ENCODE measurements at regions not wholly inside any gene's neighbourhood (a gene's known extent, or its start where the extent isn't known, plus 50 kb on each side); places are given as distances from the start of the nearest gene placed in this dataset.

DNA sequence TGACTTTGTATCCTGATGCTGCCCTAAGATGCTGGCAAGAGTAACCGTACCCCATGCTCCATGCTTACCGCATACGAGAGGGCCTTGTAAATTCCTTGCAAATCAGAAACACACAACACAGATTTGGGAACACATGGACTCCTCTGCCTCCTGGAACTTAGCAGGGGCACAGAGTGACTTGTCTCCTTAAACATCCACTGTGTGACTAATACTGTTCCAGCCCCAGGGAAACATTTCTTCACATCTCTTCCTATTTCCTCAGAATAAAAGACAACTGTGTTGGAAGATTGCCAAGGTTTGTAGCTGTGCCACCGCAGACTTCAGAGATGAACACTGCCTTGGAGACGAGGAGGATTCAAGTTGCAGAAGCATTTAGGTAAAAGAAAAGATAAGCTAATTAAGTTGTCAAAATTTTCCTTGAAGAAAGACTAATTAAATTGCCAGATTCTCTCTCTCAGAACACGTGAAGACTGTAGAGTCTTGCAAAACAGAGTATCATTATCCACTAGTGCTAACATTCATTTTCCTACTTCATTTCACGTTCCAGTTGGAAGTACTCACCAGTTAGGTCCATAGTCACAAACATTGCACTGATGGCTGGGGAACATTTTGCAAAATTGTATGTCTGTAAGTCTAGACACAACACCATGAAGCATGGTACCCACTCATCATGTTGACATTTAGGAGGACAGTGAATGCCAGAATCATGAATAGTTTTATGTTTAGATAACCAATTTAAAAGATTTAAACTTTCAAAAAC is 188.8 kb downstream of the TSN start:
- intact Hi-C loops (cut with DNase I): no loop called here
- no peak for DNase-seq (ENCODE audit: low spot score)
- peak; percentile 52 for ATAC-seq

DNA sequence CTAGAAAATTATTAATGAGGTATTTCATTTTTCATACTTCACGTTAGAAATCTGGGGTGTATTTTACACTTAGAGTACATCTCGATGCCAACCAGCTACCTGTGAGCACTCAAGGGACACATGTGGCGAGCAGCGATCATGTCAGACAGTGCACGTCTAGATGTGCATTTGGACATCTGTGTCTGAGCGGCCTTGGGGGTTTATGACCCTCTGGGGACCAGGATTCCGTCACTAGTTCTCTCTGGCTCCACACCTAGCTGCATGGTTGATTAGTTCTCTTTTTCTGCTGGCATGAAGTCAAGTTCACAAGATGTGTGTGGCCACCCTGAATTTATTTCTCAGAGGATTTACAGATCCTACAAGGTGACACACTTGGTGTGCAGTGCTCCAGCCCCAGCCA is 192.2 kb downstream of the TSN start:
- intact Hi-C loops (cut with DNase I): no loop called here
- ATAC-seq: no peak
- DNase-seq (ENCODE audit: low spot score): no peak

DNA sequence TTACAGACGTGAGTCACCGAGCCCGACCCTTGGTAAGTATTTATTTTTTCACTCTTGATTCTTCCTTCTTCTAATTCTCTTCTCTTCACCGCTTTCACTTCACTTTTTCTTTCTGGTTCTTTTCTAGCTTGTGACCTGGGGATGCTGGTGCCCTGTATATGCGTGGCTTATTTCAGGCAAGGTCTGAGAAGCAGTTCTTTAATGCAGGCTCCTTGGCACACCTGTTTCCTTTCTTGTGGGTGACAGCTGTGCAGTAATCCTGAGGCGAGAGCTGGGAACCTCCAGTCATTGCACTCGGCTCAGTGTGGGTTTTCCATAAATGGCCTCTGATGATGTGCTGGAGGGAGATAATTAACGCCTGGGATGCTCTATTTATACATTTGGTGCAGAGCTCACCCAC is 193.8 kb downstream of the TSN start:
- intact Hi-C loops (cut with DNase I): no loop called here
- no peak for ATAC-seq

DNA sequence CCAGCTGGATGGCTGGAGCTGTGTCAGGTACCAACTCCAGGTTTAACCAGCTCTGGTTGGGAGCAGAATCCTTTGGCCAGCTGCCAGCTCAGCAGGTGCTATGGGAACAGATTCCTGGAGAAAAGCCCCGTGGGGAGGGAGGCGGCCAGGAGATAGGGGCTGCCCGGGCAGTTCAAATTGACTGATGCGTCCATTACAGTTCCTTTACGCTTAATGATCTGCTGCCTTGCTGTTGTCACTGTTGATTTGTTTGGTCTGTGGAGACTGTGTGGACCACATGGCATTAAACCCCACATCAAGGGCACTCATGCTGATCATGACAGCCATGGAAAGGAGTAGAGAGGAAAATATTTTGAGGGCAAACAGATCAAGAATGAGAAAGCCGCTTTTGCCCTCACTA is 200.0 kb downstream of the TSN start:
- DNase-seq (ENCODE audit: low spot score) (no peak), ATAC-seq (no peak)
- intact Hi-C loops (cut with DNase I): no loop called here

More for the DNA sequence above, 193.8 kb downstream of the TSN start:
- DNase-seq (ENCODE audit: low spot score): no peak

DNA sequence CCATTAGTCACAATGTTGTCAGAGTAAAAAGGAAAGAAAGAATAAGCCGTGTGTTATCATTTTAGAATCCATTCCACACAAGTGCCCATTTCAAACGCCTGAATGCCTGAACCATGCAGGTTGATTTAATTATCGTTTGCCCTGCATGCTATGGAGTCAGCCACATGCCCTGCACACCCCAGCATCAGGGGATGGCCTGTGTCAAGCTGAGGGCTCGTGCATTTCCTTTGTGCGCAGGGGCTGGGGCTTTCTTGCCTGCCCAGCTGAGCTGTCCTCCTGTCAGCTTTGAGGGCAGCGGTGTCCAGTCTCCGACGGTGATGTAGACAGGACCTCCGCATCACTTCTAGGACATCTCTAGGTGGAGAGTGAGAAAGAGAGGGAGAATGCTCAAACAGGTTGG is 200.4 kb downstream of the TSN start:
- no peak for DNase-seq (ENCODE audit: low spot score)
- intact Hi-C loops (cut with DNase I): no loop called here
- no peak for ATAC-seq

DNA sequence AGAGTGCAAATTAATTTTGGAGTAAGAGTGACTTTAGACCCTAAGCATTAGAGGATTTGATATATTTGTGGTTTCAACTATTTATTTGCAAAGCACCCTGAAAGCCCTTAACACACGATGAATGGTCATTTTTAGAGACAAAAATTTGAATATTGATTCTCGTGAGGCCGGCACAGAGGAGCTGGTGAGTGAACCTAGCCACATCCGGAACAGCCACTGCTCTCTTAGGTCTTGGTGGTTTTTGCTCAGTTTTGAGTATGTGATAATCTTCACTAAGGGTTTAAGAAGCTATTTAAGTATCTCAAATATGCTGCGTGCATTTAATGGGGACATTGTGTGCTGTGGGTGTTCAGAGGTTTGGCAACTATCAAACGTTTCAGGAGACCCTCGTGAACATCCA is 204.8 kb downstream of the TSN start:
- ATAC-seq: no peak
- no peak for DNase-seq (ENCODE audit: low spot score)
- intact Hi-C loops (cut with DNase I): no loop called here

DNA sequence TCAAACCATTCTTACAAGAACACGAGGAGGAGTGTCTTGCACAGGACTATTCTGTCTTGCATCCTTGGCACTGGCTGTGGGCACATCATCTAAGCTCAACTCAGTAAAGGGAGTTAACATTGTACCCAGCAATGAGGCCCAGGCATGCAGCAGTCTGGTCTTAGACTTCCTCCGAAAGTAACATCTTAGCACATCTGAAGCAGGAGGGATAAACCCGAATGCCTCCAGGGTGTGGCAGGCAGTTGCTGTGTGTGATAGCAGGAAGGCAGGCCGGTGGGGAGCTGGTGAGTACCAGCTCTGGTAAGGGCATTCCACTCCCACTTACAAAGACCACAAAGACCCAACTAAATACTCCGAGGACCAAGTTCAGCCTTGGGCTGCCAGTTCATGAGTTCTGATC is 206.3 kb downstream of the TSN start:
- intact Hi-C loops (cut with DNase I): no loop called here
- ATAC-seq (no peak), DNase-seq (ENCODE audit: low spot score) (no peak)

DNA sequence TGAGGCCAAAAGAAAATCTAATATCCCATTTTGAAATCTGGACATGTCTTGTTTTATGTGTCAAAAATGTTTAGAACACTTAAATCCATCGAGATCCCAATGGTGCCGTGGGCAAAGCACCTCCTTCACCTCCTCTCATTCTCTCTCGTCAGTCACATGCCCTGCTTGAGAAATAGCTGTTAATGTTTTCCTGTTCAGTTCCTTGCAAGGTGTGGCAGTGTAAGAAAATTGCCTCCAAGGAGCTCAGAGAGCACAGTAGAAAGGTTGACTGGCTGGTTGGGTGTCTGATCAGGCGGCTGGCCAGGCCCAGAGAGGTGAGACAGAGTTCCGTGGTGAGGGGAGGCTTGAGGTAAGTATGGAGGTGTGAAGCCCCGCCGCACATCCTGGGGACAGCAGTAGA is 210.2 kb downstream of the TSN start:
- DNase-seq (ENCODE audit: low spot score) (no peak), ATAC-seq (no peak)
- intact Hi-C loops (cut with DNase I): no loop called here

DNA sequence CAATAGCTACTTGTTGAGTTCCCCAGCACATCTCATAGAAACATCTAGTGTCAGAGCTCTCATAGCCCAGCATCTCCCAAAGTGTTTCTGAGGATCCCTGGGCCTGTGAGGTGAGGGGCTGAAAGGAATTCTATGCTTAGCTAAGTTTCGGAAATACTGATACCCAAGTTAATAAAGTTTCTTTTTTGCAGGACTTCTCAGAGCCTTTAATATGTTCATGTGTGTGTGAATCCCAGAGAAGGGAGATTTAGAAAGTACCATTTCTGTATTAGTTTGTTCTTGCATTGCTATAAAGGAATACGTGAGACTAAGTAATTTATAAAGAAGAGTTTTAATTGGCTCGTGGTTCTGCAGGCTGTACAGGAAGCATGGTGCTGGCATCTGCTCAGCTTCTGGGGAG is 211.2 kb downstream of the TSN start:
- intact Hi-C loops (cut with DNase I): no loop called here
- no peak for DNase-seq (ENCODE audit: low spot score)
- no peak for ATAC-seq

DNA sequence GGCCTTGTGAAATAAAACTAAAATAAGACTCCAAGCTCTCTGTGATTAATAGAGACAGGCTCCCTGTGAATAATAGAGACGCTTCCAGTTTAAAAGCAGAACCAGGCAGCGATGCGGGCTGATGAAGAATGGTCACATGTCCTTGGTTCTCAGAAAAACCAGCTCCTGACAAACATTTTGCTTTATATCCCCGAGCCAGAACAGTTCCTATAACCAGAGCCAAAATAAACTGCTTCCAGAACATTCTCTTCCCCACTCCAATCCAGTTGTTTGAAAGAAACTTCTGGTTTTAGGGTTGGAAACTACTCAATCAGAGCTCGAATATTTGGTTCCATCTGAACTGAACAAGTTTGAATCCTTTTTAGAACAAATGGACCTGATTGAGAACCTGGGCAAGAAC is 213.7 kb downstream of the TSN start:
- intact Hi-C loops (cut with DNase I): no loop called here

DNA sequence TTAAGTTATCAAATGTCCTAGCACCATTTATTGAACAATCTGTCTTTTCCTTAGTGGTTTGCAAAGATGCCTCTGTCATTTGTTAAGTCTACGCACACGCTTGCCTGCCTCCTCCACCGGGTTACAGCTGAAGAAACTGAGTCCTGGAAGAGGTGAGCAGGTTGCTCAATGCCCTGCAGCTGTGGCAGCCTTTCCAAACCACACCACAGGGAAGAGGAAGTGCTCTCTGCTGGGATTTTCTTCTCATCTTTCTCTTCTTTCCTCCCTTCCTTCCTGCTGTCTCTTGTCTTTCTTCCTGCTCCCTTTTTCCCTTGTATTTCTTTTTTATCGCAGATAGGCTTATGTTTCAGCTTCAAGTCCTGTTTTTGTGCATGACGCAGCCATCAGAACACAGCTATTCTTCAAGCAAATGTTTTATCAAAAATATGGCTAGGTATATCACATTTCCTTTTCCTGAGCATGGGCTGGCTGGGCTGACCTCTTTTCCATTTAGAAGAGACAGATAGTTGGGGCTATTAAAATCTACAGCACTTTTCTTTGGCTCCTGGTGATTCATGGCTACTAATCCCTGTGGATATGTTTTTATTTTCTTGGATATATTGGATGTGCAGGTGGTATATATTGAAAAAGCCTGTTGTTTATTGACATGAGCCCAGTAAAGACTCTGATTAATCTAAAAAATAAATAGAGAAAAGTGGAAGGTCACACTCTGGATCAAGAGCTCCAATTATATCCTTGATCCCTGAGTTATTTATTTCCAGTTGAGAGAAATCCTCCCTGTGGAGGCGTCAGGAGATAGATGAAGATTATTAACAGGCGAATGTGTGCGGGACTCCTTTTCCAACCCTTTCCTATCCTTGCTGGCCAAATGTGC is 214.6 kb downstream of the TSN start:
- peak; percentile 80 for ATAC-seq
- intact Hi-C loops (cut with DNase I): no loop called here

More for the DNA sequence above, 213.7 kb downstream of the TSN start:
- DNase-seq (ENCODE audit: low spot score): no peak
- ATAC-seq: peak; percentile 96

DNA sequence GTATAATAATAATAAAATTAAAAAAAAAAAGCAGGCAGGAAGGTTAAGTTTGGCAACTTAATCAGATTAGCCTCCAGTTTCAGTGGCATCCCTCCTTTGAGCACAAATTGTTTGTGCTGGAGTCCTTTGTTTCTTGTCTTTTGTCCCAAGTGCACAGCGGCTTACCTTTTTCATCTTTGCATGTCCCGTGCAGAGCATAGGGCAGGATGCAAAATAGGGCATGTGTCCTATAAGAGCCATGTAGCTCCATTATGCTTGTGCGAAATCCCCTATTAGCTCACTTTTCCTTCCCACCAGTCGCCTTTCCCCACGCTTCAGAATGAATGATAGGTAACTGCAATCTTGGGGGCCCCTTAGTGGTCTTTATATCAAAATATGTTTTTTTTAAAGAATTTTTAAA is 216.8 kb downstream of the TSN start:
- no peak for ATAC-seq
- DNase-seq (ENCODE audit: low spot score): no peak
- intact Hi-C loops (cut with DNase I): no loop called here

More for the DNA sequence above, 214.6 kb downstream of the TSN start:
- no peak for DNase-seq (ENCODE audit: low spot score)

DNA sequence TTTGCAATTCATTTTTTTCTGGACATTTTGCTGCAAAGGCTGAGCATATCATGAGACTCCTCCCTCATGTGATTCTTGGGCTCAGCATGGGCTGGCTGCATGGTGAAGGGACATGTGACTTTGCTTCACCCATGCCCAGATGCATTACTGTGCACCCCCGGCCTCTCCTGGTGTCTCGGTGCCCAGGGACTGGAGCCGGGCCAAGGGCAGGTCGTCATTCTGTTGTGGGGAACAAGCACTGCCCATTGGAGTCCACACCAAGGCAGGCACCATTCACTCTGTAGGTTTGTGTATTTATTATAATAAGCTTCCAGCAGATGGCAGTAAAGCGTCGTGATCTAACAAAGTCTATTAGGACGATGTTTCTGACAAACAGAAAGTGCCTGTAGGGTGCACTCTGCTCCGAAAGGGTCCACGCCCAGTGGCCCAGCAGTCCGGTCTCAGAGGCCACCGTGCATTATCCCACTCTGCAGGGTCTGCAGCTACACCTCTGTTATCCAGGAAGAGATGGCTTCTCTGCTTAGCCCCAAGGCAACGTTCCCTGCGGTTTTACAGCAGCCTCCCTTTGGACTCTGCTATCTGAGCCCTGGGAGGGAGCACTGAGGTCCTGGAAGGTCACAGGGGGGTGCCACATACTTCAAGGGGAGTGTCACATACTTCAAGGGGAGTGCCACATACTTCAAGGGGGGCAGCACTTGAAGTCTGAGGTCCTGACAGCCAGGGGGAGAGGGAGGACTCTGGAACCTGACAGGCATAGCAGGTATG is 219.6 kb downstream of the TSN start:
- intact Hi-C loops (cut with DNase I): no loop called here
- ATAC-seq: peak; percentile 94
- DNase-seq (ENCODE audit: low spot score): peak; percentile 63

DNA sequence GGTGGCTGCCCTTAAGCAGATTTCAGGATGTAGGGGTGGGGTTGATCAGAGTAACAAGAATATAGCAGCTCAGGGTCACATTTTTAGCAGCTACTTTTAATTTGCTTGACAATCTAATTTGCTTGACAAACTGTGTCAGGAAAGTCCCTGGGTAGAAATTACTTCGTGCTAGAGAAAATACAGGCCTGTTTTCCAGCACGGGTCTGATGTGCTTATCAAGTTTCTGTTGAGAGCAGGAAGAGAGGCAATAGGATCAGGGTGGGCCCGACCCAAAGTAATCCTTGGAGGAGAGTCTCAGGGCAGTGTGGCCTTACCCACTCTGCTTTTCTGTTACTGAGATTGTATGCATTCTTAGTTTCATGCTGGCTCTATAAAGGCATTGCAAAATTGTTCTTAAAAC is 221.5 kb downstream of the TSN start:
- ATAC-seq: no peak
- intact Hi-C loops (cut with DNase I): no loop called here
- DNase-seq (ENCODE audit: low spot score): no peak

DNA sequence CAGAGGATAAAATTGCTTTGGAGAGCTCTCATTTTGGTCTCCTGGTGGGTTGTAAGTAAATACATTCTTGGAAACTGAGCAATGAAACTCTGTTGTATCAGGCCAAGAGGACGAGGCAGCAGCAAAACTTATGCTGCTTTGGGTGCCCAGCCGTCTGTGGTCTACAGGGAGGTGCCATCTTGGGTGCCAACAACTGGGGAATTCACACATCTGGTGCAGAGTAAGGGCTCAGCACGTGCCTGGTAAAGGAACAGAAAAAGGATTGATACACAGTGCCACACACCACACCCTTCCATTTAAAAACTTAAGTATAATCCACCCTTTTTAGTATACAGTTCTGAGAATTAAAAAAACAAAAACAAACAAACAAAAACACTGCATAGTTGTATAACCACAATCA is 221.9 kb downstream of the TSN start:
- ATAC-seq (no peak), DNase-seq (ENCODE audit: low spot score) (no peak)
- intact Hi-C loops (cut with DNase I): no loop called here

DNA sequence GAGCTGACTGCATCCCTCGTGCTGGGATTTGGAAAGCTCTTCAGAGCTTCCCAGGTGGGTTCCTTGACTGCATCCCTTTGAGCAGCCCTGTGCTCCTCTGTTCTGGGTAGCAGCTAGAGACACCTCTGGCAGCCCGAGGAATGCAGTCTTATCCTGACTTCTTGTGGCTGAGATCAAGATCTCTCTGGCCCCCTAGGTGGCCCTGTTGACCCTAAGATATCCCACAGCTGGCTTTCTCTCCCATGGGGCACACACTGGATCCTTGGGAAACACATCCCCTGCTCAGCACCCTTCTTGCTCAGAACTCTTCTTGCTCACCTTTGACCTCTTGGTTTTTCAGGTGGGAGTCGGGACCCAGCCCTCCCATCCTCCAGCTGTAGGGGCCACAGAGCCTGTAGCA is 237.2 kb downstream of the TSN start:
- DNase-seq (ENCODE audit: low spot score) (no peak), ATAC-seq (no peak)

DNA sequence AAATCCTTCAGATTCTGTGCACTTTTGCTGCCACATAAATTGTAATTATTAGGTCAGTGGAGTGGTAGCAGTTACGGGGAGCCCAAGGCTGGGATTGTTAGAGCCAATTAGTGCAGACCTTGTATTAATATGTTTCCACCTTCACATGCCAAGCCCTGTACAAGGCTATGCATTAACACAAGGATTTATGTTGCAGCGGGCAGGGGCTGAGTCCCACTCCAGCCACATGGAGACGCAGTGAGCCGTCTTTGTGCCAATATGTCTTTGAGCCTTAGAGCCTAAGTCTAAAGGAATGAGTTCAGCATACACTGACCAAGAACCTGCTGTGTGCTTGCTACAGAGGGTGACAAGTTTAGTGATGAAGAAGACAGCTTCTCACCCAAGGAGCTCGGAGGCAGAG is 238.2 kb downstream of the TSN start:
- intact Hi-C loops (cut with DNase I): no loop called here
- ATAC-seq (no peak), DNase-seq (ENCODE audit: low spot score) (no peak)

More for the DNA sequence above, 237.2 kb downstream of the TSN start:
- intact Hi-C loops (cut with DNase I): no loop called here

DNA sequence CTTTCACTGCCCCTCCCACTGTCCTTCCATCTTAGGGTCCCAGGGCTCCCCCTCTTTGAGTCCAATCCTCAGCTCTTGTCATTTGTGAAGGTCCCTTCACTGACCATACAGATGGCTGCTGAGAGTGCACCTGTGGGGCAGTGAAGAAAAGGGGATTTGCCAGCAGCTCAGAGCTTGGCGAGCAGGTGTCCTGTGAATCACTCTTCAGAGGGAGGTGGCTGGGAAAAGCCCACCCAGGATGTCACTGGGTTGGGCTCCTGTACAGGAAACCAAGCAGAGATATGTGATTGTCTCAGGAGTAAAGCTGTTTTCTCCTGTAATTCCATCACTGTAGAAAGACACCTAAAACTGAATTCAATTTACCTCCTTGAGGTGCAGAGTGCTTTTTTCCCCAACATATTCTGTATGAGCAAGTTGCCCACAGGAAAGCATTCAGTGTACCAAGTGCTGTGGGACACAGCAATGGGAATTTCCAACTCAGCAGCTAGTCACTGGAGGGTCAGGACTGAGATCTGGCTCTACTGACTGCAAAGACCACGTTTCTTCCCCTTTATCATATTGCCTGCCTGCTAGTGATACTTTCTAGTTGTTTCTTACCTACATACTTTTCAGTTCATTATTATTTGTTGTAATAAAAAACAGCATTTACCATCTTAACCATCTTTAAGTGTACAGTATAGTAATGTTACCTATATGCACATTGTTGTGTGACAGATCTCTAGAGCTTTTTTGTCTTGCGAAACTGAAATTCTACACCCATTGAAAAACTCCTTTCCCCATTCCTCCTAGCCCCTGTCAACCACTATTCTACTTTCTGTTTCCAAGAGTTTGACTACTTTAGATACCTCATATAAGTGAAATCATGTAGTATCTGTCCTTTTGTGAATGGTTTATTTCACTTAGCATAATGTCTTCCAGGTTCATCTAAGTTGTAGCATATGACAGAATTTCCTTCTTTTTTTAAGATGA is 239.1 kb downstream of the TSN start:
- ATAC-seq (no peak), DNase-seq (ENCODE audit: low spot score) (no peak)
- intact Hi-C loops (cut with DNase I): no loop called here

DNA sequence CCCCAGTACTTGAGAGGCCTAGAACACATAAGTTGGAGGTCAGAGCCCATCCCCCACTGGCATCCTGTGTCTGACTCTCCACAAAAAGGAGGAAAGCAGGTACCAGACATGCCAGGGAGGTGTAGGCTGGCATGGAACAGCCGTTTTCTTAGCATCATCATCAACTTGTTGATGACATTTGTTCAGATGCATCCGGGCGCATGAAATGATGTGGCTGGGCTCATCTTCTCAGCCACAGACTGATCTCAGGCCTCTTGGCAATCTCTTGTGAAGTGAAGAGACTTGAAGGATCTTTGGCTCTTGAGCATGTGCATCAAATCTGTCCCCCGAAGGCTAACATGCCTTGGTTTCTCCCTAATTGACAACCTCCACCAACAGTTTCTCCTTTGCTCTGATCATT is 243.3 kb downstream of the TSN start:
- DNase-seq (ENCODE audit: low spot score) (no peak), ATAC-seq (no peak)
- intact Hi-C loops (cut with DNase I): no loop called here
